D721Med (cell line): ENCODE measurements at regions not wholly inside any gene's neighbourhood (a gene's known extent, or its start where the extent isn't known, plus 50 kb on each side); places are given as distances from the start of the nearest gene placed in this dataset.
"Not testable (repeated sequence)": the region's sequence is repeated elsewhere in the genome, so short reads cannot be mapped to it uniquely, and the experiment has no call there.

Experiments
- DNase-seq: peaks from one replicate; pipeline ENCODE4 v3.0.0; 2011; ENCODE audit warnings: low spot score; ENCODE audit not compliant: insufficient read length
- FAIRE-seq: peaks from 2 replicates; lab custom pipeline; 2011; peaks lifted over from hg19 to GRCh38; lab: Jason Lieb, UNC
- TF ChIP-seq, protein P1 (sequence below): IDR thresholded peaks from 2 replicates; pipeline ENCODE4 v1.5.1; 2012; ENCODE audit warnings: mild to moderate bottlenecking, control low read depth; ENCODE audit not compliant: insufficient read depth; ENCODE audit errors: missing control alignments

DNA sequence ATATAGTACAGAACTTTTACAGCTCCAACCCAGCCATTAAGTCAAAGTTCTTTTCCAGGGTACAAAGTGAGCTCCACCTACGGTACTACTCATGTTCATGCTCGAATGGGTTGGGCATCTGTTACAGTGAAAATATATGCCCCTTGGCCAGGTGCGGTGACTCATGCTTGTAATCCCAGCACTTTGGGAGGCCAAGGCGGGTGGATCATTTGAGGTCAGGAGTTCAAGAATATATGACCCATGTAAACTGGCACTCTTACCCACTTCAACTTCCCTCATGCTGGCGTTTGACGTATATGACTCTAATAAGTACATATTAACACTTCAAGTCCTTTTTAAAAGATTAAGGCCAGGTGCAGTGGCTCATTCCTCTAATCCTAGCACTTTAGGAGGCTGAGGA lies 71.3 kb upstream of the PKN2 start:
- DNase-seq, result no peak
- TF ChIP-seq, protein P1, sequence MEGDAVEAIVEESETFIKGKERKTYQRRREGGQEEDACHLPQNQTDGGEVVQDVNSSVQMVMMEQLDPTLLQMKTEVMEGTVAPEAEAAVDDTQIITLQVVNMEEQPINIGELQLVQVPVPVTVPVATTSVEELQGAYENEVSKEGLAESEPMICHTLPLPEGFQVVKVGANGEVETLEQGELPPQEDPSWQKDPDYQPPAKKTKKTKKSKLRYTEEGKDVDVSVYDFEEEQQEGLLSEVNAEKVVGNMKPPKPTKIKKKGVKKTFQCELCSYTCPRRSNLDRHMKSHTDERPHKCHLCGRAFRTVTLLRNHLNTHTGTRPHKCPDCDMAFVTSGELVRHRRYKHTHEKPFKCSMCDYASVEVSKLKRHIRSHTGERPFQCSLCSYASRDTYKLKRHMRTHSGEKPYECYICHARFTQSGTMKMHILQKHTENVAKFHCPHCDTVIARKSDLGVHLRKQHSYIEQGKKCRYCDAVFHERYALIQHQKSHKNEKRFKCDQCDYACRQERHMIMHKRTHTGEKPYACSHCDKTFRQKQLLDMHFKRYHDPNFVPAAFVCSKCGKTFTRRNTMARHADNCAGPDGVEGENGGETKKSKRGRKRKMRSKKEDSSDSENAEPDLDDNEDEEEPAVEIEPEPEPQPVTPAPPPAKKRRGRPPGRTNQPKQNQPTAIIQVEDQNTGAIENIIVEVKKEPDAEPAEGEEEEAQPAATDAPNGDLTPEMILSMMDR, result no peak
- no peak for FAIRE-seq

DNA sequence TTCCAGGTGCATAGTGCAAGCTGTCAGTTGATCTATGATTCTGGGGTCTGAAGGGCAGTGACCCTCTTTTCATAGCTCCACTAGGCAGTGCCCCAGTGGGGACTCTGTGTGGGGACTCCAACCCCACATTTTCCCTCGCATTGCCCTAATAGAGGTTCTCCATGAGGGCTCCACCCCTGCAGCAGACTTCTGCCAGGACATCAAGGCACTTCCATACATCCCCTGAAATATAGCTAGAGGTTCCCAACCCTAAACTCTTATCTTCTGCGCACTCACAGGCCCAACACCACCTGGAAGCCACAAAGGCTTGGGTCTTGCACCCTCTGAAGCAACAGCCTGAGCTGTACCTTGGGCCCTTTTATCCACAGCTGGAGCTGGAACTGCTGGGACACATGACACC lies 65.7 kb upstream of the PKN2 start:
- FAIRE-seq (no peak), DNase-seq (no peak)
- TF ChIP-seq, protein P1, result no peak

DNA sequence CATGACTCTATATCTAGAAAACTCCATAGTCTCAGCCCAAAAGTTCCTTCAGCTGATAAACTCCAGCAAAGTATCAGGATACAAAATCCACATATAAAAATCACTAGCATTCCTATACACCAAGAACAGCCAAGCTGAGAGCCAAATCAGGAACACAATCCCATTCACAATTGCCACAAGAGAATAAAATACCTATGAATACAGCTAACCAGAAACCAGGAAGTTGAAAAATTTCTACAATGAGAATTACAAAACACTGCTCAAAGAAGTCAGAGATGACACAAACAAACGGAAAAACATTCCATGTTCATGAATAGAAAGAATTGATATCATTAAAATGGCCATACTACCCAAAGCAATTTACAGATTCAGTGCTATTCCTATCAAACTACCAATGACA lies 61.0 kb upstream of the PKN2 start:
- FAIRE-seq, DNase-seq: not testable (repeated sequence)
